Prostate gland (tissue), 2 donors: ENCODE measurements at regions not wholly inside any gene's neighbourhood (a gene's known extent, or its start where the extent isn't known, plus 50 kb on each side); places are given as distances from the start of the nearest gene placed in this dataset.

Experiments used
- POLR2AphosphoS5 ChIP-seq: sonication (generic); formaldehyde crosslinking; IDR thresholded peaks from one replicate; pipeline ENCODE4 v1.6.1; 2017; ENCODE audit warnings: antibody characterized with exemption
- TF ChIP-seq, protein P1 (sequence below), 4 experiments: fragments of 200-600 bp in 2 of 4; fragments of 450-650 bp in 2 of 4; sonication (generic) in 2 of 4; IDR thresholded peaks; 1 replicate in 3 of 4; 2 replicates in 1 of 4; pipeline ENCODE4 v1.5.1; 2016 to 2019; ENCODE audit warnings: antibody characterized with exemption in 4 of 4, mild to moderate bottlenecking in 2 of 4, moderate library complexity in 2 of 4

DNA sequence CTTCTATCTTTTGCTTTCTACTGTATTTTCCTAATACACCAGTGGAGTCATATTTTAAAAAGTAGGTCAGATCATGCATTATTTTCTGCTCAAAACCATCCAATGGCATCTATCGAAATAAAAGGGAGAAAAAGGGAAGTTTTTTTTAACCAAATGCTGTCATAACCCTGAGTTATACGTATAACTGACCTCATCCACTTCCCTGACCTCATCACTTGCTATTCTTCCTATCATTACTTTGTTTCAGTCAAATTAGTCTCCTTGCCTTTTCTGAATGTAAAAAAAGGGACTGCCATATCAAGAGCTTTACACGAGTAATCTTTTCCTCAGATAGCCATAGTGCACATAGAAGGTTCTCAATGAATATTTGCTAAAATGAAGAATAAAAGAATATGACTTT is 1383.6 kb downstream of the ZPLD1 start:
- TF ChIP-seq, protein P1, sequence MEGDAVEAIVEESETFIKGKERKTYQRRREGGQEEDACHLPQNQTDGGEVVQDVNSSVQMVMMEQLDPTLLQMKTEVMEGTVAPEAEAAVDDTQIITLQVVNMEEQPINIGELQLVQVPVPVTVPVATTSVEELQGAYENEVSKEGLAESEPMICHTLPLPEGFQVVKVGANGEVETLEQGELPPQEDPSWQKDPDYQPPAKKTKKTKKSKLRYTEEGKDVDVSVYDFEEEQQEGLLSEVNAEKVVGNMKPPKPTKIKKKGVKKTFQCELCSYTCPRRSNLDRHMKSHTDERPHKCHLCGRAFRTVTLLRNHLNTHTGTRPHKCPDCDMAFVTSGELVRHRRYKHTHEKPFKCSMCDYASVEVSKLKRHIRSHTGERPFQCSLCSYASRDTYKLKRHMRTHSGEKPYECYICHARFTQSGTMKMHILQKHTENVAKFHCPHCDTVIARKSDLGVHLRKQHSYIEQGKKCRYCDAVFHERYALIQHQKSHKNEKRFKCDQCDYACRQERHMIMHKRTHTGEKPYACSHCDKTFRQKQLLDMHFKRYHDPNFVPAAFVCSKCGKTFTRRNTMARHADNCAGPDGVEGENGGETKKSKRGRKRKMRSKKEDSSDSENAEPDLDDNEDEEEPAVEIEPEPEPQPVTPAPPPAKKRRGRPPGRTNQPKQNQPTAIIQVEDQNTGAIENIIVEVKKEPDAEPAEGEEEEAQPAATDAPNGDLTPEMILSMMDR (IDR thresholded peaks at IDR 0.05): no peak
- no peak for TF ChIP-seq POLR2AphosphoS5
